ENCODE measurements at regions not wholly inside any gene's neighbourhood (a gene's known extent, or its start where the extent isn't known, plus 50 kb on each side); places are given as distances from the start of the nearest gene placed in this dataset.

- TF ChIP-seq CTCF (IDR thresholded peaks at IDR 0.05) (no peak), POLR2A (IDR thresholded peaks at IDR 0.05) (no peak)
Observed at GRCh38 chr5:116896001-116896400, 321.4 kb upstream of the SEMA6A start.
